Stimulated activated naive CD4-positive, alpha-beta T cell (primary cell): ENCODE measurements at regions not wholly inside any gene's neighbourhood (a gene's known extent, or its start where the extent isn't known, plus 50 kb on each side); places are given as distances from the start of the nearest gene placed in this dataset.
A peak's percentile ranks its signal among the peaks of the same experiment; 100 is the strongest.

Experiments used
- DNase-seq, 6 experiments: peaks; one replicate each; lab custom pipeline; 2025; lab: John Stamatoyannopoulos, UW

DNA sequence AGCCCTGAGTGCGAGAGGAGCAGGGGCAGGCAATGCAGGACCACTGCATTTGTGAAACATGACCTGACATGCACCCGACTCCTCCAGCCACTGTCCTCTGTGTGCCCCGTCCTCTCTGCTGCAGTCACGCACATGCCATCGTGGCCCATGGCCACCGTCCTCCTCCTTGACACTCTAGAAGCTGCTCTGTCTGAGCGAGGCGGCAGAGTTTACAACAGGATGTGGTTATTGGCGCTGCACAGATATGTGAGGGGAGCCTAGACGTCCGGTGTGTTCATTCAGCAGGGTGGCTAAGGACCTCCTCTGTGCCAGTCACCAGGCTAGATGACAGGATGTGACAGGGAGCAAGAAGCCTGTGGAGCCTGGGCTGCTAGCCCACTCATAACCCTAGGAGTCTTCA lies 277.8 kb downstream of the FOXO1 start:
- DNase-seq = peak; percentile 43 to 85 (median 72)

DNA sequence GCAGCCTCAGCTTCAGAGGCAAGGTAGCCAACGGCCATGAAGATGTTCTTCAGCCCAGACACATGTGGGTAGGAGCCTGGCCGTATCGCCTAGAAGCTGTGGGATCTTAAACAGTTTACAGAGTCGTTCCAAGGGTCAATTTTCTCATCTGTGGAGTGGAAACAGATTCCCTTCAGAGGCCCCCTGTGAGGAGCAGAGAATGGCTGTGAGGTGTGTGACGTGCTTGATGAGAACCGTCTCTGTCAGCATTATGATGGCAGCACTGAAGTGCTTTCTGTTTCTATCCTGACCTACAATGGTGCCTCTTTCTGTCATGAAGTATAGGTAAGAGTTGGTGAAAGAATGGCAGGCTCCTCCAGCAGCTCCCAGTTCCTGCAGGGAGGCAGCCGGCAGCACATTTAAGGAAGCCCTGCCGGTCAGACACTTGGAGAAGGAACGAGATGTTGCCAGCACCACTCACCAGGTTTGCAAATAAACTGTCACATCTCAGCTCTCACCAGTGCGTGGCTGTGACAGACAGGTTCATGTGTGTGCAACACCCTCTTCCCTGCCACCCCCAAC lies 277.3 kb downstream of the FOXO1 start:
- DNase-seq = peak in 5 of 6 experiments; percentile 34 to 82 (median 69)

DNA sequence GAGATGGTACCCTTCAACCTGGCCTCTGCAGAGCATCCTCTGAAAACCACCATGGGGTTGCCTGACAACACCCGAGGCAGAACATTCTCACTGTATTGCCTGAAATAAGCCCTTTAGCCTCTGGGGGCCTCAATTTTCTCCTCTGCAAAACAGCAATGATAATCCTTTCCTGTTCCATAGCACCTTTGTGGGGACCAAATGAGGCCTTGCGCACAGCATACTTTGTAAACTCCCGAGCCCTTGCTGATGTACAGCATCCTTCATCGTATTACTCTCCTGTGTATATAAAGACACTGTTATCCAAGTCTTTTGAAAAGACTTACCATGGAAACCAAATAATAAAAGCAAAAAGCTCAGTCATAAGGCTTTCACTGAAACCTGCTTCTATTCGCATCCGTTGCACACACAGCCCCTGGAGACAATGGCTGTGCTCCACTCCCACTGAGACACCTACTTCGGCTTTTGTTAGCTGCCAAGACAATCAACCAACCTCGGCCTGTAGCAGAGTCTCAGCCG lies 276.0 kb downstream of the FOXO1 start:
- no peak for DNase-seq

DNA sequence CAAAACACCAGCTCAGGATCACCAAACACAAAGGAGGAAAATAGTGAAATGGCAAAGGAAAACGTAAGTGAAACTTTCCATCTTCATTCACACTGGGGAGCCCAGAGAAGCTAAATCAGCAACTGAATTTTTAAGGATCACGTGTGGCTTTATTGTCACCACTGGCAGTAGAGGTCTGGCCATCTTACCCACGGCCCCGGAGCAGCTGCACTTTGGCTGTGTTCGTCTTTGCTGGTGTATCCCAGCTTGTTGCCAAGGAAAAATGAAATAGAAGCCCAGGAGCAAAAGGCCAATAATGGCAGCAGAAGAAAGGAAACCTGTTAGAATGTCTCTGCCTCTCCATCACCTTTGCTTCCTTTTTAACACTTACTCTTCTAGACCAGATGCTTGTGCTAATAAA lies 274.7 kb downstream of the FOXO1 start:
- no peak for DNase-seq

DNA sequence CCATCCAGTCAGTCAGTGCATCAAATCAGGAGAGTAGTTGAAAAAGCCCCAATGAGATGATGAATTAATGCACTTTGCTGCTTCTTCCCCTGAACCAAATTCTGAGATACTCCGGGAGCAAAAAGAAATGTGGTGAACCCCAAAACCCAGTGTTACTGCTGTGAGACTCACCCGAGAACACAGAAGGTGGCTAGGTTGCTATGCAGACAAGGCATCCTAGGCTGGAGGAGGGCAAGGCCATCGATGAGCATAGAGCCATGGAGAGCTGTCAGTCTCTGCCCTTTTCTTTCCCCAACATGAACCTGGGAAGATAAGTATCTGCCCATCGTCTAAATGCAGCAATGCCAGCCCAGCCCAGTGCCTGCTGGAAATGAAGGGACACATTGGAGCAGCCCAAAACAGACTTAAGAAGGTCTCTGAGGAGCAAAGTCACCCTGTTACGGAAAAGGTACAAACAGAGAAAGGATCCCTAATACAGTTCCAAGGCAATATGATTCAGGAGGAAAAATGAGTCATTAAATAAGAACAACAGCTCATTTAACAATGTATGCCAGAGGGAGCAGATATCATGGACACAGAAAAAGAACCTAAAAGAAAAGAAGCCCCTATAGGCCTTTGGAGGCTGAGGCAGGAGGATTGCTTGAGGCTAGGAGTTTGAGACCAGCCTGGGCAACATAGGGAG lies 272.0 kb downstream of the FOXO1 start:
- DNase-seq = no peak

DNA sequence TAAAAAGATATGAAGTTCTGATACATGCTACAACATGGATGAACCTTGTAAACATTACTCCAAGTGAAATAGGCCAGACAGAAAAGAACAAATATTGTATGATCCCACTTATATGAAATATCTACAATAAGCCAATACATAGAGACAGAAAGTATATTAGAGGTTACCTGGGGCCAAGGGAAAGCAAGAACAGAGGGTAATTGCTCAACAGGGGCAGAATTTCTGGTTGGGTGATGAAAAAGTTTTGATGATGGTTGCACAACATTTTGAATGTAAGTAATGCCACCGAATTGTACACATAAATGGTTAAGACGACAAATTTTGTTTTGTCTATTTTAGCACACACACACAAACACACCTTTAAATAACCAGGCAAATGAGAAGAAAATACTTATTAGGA lies 268.4 kb downstream of the FOXO1 start:
- no peak for DNase-seq

DNA sequence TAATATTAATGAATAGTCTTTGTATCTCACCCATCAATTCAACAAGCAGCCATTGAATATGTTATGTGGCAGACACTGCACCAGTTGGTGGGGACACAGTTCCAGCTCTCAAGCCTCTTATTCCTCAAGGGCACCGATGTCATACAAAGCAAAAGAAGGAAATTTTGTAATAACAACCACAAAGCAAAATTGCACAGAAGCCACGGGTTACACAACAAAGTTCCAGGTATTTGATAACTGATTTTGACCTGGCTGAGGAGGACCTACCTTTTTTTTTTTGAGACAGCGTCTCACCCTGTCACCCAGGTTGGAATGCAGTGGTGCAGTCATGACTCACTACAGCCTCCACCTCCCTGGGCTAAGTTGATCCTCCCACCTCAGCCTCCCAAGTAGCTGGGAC lies 266.7 kb downstream of the FOXO1 start:
- DNase-seq = no peak

DNA sequence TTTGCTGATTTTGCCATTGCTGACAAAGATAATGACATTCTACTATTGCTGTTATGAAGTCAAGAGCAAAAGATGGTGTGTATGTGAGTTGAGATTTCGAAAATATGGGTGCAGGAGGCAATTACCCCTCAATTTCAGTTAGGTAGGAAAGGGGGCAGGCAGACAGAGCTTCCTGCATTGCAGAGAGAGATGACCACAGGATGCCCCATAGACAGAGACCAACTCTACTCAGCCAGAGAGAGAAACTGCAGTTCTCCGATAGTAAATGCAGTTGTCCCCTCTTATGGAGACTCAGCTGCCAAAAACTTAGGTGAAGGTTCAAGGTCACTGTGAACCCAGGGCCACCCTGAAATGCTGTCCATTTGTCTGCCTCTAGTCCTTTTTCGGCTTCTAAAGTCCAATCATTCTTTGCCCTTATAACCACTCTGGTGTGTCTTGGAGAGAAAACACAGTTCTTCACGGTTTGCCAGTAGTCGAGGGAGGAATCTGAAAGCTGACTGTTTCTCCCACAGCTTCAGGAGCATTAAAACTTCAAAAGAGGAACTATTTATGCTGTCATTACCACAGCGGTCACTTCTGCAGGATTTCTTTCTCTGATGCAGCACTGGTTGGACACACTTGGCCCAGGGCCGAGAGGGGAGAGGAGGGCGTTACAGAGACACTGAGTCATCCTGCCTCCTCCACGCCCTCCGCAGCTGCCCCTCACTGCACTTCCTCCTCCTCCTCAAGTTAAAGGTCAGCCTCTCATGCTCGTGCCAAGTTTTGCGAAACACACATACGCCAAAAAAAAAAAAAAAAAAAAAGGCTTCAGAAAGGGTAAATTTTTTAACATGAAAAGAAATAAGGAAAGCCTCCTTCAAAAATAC lies 264.3 kb downstream of the FOXO1 start:
- DNase-seq = no peak

DNA sequence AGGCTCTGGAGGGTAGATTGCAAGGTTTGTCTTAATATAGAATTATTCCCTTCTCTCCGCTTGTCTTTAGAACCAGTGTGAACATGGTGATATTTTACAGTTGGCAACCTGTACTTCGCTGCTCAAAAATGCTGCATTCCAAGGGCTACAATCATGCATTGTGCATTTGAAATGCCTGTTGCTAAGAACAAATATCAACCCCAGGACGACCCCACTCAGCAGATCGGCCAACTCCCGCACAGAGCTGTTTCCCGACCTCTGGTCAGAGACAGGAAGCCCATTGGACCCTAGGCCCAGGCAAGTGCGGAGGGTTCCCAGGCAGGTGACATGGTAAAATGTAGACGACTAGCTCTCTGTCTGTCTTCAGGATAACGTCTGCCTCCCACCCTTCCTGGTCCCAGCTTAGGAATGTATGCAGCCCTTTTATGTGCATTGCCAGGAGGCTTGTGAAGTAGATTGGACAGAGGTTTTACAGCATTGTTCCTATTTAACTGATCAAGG lies 263.5 kb downstream of the FOXO1 start:
- no peak for DNase-seq

DNA sequence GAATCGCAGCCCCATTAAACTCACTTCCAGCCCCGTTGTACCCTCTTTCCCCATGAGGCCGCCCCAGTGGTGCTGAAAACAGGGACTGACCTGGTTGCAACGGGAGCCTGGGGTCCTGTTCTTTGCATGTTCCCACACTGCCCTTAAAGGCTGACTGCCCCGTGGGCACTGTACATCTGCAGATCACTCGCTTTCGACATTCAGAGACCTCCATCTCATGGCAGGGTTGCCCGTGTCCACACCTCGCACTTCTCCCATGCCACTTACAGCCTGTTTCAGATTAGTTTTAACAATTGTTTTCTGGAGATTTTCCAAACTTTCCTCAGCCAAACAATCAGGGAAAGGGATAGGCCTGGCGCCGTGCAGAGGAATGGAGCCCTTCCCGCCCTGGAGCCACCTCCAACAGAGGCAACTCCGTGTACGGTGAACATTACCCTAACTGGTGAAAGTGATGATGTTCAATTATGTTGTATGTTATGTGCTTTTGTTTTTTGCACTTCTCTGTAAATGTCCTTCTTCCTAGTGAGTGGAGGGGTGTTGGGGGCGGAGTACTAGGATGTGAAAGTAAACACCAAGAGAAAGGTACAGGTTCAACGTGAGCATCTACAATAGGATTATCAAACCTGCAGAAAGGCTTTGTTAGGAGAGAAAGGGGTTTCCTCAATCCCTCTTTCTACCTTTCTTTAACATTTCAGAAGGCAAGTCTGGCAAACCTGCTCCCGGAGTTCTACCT lies 262.8 kb downstream of the FOXO1 start:
- no peak for DNase-seq

DNA sequence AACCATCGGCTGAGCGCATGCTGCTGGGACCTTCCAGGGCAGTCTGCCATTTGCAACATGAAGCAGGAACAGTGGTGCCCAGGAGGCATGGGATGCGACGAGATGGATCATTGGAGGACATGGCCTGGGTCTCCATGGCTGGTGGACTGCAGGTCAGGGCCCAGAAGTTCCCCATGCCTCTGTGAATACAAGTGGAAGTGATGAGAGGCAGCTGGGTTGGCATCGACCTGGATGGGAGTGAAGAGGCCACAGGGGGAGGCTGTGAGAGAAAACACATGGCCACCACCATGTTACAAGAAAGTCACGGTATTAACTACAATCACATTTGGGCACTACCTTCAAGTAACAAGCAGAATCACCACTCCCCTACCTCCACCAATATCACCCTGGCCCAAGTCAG lies 262.0 kb downstream of the FOXO1 start:
- DNase-seq = no peak

DNA sequence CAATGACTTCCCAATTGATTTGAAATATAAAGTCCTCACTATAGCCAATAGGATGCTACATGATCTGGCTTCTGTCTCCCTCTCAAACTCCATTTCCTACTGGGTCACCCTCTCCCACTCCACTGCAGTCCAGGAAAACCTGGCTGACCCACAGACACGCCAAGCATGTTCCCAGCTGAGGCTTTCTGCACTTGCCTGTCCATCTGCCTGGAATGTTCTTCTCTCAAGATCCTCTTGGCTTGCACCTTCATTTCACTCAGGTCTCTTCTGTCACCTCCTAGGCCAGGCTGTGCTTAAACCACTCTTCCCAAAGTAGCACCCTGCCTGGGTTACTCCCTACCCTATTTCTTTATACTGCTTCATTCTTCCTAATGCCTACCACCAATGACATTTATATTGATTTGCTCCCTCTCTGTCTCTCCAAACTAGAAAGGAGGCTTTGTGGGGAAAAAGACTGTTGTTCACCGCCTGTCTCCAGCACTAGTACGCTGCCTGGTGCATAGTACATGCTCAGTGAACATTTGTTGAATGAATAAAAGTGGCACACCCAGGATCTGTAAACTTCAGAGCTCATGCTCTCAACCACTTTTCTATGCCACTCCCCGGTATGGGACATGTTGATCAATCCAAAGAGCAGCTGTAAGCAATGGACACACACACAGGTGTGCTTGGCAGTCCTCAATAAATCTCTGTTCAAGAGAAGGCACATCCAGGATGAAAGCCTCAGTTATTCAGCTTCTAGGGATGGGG lies 261.3 kb downstream of the FOXO1 start:
- DNase-seq = no peak

DNA sequence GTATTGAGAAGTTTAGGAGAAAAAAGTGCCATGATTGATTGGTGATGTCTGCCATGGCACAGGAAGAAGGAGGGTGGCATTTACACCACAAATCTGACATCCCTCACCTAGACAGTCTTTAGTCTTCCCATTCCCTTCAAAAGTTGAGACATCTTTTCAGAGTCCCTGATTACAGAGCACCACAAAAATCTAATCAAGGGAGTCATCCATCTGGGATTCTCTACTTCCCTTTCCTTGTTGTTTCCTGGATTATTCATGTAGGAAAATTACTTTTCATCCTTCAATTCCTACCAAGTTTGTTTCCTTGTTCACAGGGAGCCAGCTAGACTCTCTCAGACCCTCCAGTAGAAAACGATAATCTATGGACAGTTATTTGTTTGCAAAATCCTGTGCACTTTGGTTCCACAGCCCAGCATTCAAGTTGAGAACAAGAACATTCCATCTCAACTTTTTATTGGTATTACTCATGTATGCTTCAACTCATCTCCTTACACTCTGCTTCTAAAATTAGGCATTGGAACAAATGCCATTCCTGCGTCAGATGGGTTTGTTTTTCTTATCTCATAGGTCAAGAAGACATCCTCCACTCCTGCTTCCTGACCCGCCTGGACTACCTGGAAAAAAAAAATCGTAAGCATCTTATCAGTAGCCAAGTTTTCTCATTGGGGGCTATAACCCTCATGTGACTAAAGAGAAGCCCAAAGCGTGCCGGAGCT lies 259.9 kb downstream of the FOXO1 start:
- DNase-seq = no peak

DNA sequence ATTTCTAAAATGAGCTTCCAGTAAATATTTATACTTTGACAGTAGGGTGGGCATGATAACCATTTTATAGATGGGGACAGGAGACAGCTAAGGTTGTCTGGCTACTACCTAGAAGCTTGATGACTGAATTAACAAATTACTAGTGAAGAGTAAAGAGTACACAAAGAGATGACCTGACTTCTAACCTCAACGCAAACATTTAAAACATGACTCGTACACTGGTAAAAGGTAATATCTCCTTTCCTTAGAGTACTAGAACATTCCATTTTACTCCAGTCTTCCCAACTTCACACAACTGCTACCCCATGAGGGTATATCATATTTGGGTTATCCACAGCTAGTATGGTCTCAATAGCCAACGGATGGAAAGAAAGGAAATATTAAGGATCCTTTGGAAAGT lies 258.9 kb downstream of the FOXO1 start:
- no peak for DNase-seq

DNA sequence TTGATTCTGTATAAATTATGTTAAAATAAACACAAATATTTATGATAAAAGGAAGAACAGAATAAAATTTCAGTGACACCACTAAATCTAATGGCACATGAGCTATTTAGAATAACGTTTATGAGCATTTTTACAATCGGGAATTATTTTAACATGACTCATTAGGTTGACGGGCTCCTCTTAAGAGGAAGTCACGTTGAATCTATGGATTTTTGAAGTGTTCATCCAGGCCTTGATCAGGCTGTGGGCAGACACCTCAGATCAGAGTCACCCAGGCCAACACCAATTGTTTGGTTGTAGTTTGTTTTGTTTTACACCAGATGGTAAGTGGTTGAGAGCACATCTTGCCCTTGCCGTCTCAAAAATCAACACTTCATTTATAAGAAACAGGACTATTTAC lies 257.8 kb downstream of the FOXO1 start:
- DNase-seq = no peak

DNA sequence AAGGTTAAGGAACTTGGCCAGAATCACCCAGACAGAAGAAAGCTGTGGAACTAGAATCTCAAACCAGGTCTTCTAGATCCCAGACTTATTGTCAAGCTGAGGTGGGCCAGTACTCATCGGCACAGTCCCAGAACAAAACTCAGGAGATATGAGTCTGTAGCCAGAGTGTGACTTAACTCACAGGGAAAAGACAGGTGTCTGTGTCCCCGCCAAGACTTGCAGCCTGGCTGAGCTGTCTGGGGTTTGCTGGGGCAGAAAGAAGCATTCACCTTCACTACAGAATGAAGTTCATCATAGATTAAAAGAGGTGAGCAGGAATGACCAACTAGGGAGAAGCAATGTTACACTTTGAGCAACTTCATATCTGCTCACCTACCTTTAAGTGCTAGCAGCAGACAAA lies 257.2 kb downstream of the FOXO1 start:
- DNase-seq = no peak

DNA sequence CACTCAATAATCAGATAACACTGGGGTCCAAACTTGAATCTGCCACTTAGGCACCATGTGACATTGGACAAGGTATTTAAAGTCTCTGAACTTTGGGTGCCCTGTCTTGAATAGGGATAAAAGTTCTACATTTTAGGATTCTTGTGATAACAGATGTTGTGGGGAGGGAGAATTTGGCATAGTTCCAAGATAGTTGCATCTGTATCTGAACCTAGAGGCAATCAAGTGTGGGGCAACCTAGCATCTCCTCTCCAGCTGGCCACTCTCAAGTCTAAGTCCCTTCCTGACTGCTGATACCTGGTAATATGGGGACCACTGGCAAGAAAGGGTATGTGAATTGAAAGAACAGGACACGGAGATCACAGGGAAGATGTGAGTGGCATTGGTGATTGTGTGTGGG lies 256.1 kb downstream of the FOXO1 start:
- DNase-seq = no peak

DNA sequence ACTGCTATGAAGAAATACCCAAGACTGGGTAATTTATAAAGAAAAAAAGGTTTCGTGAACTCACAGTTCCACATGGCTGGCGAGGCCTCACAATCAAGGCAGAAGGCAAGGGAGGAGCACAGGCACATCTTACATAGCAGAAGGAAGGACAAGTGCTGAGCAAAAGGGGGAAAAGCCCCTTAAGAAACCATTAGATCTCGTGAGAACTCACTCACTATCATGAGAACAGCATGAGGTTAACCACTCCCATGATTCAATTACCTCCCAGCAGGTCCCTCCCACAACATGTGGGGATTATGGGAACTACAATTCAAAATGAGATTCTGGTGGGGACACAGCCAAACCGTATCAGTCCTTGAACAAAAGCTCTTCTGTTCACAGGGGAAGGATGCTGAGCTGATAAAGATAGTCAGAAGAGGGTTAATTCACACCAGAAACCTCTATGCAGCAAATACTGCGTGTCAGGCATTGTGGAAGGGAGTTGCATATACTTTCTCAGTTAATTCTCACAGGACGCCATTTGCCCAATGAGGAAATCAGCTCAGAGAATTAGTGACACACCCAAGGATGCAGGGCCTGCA lies 246.2 kb downstream of the FOXO1 start:
- no peak for DNase-seq

DNA sequence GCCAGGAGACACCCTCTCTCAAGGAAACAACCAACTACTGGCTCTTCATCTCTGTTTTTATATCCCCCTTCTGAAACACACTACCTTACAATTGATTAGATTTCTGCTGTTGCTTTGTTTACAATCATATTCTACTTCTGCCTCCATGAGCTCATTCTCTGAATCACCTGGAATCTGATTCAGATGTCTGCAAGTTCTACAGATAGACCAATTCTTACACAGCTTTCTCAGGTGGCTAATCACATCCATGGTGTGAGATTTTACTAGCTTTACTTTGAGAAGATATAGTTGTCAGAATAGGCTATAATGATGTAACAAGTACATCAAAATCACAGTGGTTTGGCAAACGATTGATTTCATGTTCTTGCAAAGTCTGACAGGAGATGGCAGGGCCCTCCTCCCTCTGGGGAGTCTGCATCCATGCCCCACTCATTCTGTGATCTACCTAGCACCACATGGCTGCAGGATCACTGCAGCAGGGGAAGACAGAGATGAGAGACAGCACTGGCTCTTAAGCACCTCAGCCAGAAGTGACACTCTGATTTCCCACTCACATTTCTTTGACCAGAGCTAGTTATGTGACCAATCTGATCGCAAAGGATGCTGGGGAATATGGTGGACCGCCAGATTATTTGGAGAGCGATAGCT lies 243.7 kb downstream of the FOXO1 start:
- DNase-seq = no peak

DNA sequence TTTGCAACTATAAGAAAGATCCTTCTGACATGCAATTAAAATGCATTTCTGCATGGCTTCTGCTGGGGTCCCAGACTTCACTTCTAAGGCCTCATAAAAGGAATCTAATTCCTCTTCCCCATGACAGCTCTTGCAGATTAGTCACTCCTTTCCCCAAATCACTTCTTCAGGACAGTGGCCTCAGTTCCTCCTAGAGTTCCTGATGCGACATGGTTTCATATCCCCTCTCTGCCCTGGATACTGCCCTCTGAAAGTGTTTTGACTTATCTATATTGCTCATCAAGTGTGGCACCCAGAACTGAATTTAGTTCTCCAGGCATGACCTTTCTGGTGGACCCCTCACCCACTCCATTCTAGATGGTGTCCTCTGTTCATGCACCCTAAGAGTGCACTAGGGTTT lies 238.1 kb downstream of the FOXO1 start:
- DNase-seq = no peak
